Erythroblast (primary cell): ENCODE measurements at regions not wholly inside any gene's neighbourhood (a gene's known extent, or its start where the extent isn't known, plus 50 kb on each side); places are given as distances from the start of the nearest gene placed in this dataset.
A peak's percentile ranks its signal among the peaks of the same experiment; 100 is the strongest.
"Not testable (repeated sequence)": the region's sequence is repeated elsewhere in the genome, so short reads cannot be mapped to it uniquely, and the experiment has no call there.

ENCODE experiments used
- DNase-seq, 2 experiments: peaks; one replicate each; lab custom pipeline; 2025; lab: John Stamatoyannopoulos, UW
- GATA1 ChIP-seq: IDR thresholded peaks from 2 replicates; pipeline ENCODE4 v1.6.1; 2011; ENCODE audit warnings: low read depth, mild to moderate bottlenecking, control low read depth, low read length, moderate library complexity
- POLR2A ChIP-seq: IDR thresholded peaks from 2 replicates; pipeline ENCODE4 v1.6.1; 2011; ENCODE audit warnings: mild to moderate bottlenecking, low read length

GRCh38 chr15:92805080-92805690 lies 94.9 kb upstream of the CHD2 start:
- peak in 1 of 2 experiments; percentile 40 for DNase-seq
- TF ChIP-seq POLR2A (no peak), GATA1 (no peak)

DNA sequence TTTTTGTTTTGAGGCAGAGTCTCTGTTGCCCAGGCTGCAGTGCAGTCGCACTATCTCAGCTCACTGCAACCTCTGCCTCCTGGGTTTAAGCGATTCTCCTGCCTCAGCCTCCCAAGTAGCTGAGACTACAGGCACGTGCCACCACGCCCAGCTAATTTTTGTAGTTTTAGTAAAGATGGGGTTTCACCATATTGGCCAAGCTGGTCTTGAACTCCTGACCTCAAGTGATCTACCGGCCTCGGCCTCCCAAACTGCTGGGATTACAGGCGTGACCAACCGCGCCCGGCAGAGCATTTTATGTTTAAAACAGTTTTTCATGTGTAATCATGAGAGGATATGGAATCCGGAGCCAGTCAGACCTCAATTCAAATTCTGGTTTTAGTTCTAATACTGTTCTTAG lies 94.0 kb upstream of the CHD2 start:
- DNase-seq = not testable (repeated sequence)

DNA sequence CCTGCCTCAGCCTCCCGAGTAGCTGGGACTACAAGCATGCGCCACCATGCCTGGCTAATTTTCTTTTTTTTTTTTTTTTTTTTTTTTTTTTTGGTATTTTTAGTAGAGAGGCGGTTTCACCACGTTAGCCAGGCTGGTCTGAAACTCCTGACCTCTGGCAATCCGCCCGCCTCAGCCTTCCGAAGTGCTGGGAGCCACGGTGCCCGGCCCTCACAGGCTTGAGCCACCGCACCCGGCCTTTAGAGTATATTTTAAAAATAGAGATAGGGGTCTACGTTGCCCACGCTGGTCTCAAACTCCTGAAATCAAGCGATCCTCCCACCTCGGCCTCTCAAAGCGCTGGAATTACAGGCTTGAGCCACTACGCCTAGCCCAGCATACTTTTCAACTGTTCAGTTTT lies 93.4 kb upstream of the CHD2 start:
- TF ChIP-seq POLR2A = no peak
- no peak for TF ChIP-seq GATA1
- DNase-seq = no peak

DNA sequence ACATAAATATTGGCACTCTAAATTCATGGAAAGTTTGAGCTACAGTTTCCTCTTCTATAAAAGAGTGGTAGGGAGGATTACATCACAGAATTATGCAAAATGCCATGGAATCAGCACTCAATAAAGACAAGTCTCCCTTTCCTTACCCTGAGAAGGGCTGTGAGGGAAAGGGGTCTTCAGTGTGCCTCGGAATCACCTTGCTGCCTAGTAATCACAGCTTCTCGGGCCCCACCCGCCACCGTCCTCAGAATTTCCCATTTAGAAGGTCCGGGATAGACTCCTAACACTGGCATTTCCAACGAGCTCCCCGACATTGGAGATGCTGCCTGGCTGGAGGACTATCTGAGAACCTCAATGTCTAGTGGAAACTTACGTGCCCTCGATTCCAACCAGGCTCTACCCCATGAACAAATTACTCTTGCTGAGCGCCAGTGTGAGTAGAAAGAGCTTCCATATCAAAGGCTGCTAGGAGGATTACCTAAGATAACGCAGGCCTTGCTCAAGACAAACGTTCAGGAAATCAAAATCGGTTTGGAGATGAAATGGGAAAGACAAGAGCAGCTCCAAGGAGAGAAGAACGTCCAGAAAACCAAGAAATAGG lies 92.1 kb upstream of the CHD2 start:
- peak; percentile 52 to 68 for DNase-seq

DNA sequence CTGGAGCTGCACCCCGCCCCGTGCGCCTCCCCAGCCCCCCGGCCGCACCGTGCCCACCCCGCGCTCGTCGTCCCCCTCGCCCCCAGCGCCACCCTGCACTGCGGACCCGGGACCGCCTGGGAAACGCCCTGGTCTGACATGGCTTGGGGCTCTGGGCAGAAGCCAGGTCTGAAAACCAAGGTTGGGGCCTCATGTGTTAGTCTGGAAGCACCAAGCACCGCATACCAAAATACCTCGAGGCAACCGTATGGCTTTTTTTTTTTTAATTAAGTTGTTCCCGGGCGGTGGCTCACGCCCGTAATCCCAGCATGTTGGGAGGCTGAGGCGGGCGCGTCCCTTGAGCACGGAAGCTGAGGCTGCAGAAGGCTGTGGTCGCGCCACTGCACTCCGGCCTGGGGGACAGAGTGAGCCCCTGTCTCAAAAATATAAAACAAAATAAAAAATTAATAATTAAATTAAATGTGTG lies 91.5 kb upstream of the CHD2 start:
- TF ChIP-seq GATA1 (no peak), POLR2A (no peak)
- peak in 1 of 2 experiments; percentile 80 for DNase-seq

More for the DNA sequence above, 92.1 kb upstream of the CHD2 start:
- no peak for TF ChIP-seq POLR2A
- no peak for TF ChIP-seq GATA1

DNA sequence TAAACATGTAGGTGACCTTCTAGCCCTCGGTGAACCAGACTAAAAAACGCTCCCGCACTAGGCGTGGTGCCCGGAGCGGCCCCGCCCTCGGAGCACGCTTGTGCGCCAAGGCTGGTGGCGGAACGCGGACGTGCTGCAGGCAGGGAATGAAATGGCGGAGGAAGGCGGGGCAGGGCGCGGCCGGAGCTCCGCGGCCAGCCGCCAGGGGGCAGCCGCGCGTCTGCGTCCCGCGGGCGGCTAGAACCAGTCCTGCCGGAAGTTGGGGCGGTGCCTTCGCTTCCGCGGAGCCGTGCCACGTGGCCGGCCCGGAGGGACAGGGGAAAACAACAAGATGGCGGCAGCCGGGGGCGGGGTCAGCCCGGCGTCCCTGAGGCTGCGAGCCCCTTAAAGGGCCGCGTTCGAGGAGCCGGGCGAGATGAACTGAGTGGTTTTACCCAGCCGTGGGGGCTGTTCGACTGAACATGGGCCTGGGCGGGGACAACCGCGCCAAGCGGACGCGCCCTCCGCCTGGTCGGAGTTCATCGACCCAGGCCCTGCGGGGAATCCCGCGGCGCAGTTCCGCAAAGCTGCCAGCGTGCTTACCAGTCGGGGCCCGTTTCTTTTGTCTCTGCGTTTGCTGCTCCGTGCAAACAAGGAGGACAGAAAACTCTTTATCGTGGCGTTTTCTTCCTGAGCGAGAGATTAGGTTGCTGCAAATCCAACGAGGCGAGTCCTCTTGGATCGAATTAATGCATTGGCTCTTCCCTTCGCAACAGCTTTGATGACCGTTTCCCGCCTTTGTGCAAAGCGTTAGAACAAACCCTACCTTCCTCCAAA lies 90.9 kb upstream of the CHD2 start:
- DNase-seq = peak; percentile 98 to 99
- TF ChIP-seq POLR2A (peak; percentile 90), GATA1 (no peak)

DNA sequence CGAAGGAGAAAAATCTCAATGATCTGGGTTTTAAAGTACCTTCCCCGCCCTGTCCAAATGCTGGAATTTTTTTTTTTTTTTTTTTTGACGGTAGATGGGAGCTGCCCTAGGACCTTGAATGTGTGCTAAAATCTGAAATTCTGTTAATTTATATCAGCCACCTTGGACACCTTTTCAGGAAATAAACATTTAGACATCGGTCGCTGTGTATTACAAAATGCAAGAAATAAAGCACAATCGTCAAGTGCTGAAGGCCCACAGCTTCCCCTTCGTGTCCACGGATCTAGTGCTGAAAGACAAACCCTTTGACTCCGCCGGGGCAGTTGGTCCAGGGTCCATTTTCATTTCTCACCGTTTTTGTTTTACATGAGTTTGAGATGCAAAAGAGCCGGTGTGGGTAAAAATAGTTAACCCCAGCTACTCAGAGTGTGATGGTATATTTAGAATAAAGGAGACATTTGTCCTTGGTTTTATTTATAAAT lies 90.2 kb upstream of the CHD2 start:
- TF ChIP-seq GATA1 = no peak
- no peak for TF ChIP-seq POLR2A
- peak; percentile 71 to 76 for DNase-seq

DNA sequence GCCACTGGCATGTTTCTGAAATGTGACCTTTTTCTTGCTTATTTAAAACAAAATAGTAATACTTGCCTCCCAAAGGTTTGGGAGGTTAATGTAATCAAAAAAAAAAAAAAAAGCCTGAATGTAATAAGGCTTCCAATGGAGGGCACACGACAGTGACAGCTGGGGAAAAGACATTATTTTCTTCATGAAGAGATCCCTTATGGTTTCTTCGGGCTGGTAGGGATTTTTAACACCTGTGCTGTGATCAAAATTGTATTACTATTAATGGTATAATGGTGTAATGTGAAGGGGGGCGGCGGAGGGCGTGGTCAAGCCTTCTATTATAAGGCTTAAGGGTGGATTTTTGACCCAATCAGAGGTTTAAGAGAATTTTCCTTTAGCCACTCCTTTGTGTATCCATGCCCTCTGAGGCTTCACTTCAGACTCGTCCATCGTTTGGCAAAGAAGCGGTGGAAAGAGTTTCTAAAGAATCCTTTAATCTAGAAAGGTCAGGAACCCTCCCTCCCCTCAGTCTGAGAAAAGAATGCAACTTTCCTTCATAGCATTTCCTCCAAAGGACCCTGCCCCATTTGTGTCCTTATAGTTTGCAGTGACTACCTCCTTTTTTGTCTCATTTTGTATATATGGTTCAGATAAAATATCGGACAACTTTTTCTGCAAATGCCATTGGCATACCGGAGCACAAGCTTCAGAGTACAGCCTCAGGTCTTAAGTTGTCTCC lies 89.5 kb upstream of the CHD2 start:
- DNase-seq = peak; percentile 64 to 78
- no peak for TF ChIP-seq GATA1
- TF ChIP-seq POLR2A = peak; percentile 81

GRCh38 chr15:92811148-92811913 lies 88.8 kb upstream of the CHD2 start:
- DNase-seq = no peak
- TF ChIP-seq POLR2A (no peak), GATA1 (no peak)

DNA sequence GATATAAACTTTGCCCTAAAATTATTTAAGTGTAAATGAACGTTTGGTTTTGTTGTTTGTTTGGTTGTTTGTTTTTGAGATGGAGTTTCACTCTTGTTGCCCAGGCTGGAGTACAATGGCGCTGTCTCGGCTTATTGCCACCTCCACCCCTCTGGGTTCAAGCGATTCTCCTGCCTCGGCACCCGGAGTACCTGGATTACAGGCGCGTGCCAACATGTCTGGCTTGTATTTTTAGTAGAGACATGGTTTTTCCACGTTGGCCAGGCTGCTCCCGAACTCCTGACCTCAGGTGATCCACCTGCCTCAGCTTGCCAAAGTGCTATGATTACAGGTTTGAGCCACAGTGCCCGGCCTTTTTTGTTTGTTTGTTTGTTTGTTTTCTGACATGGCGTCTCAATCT lies 87.9 kb upstream of the CHD2 start:
- no peak for DNase-seq

GRCh38 chr15:92813485-92813884 lies 86.6 kb upstream of the CHD2 start:
- TF ChIP-seq POLR2A (no peak), GATA1 (no peak)
- no peak for DNase-seq

More for the DNA sequence above, 87.9 kb upstream of the CHD2 start:
- no peak for TF ChIP-seq GATA1
- TF ChIP-seq POLR2A = no peak

GRCh38 chr15:92817339-92817886 lies 82.7 kb upstream of the CHD2 start:
- no peak for TF ChIP-seq POLR2A
- DNase-seq = peak; percentile 46 to 59
